Heart left ventricle (tissue), 16 donors: ENCODE measurements at regions not wholly inside any gene's neighbourhood (a gene's known extent, or its start where the extent isn't known, plus 50 kb on each side); places are given as distances from the start of the nearest gene placed in this dataset.

Experiments used
- ATAC-seq, 4 donors: fragments of 200-7000 bp; cut with Tn5 transposase; one replicate each; pipeline ENCODE4 v1.9.1; 2020 to 2022; ENCODE audit warnings: moderate library complexity in 4 of 4, mild to moderate bottlenecking in 3 of 4, moderate number of reproducible peaks in 1 of 4
- DNase-seq, 5 donors: peaks; one replicate each; pipeline ENCODE4 v3.0.0-alpha.2; 2020
- H3K27ac ChIP-seq, 12 donors: fragments of 200-600 bp; sonication (generic) in 4 of 12; one replicate each; pipeline versions ENCODE4 v1.5.0 to v1.8.0; 2016 to 2022; ENCODE audit warnings: mild to moderate bottlenecking in 2 of 12
- H3K27me3 ChIP-seq, 9 donors: fragments of 200-600 bp; sonication (generic) in 2 of 9; one replicate each; pipeline versions ENCODE4 v1.5.1 to v1.8.0; 2016 to 2022; ENCODE audit warnings: mild to moderate bottlenecking in 3 of 9
- H3K36me3 ChIP-seq, 9 donors: fragments of 200-600 bp; sonication (generic) in 2 of 9; one replicate each; pipeline versions ENCODE4 v1.5.0 to v1.8.0; 2018 to 2022; ENCODE audit warnings: mild to moderate bottlenecking in 2 of 9
- H3K4me1 ChIP-seq, 12 donors: fragments of 200-600 bp; sonication (generic) in 4 of 12; one replicate each; pipeline versions ENCODE4 v1.5.0 to v1.8.0; 2016 to 2022; ENCODE audit warnings: mild to moderate bottlenecking in 3 of 12
- H3K4me3 ChIP-seq, 12 donors: fragments of 200-600 bp; sonication (generic) in 4 of 12; one replicate each; pipeline versions ENCODE4 v1.5.0 to v1.8.0; 2017 to 2022; ENCODE audit warnings: mild to moderate bottlenecking in 9 of 12, moderate library complexity in 4 of 12
- H3K9me3 ChIP-seq, 12 donors: fragments of 200-600 bp; sonication (generic) in 4 of 12; one replicate each; pipeline versions ENCODE4 v1.5.0 to v1.8.0; 2016 to 2022; ENCODE audit warnings: mild to moderate bottlenecking in 1 of 12
- POLR2A ChIP-seq, 2 donors: fragments of 450-650 bp; IDR thresholded peaks; one replicate each; pipeline ENCODE4 v1.6.1; 2017; ENCODE audit warnings: antibody characterized with exemption in 2 of 2, mild to moderate bottlenecking in 2 of 2, moderate library complexity in 2 of 2
- WGBS, 4 donors: extraction: QIAGEN DNeasy Blood & Tissue Kit in 2 of 4; methylation state at CpG; one replicate each; pipeline versions ENCODE4 v1.1.5 to v1.1.7; 2013 to 2018; 5-methylcytosine and 5-hydroxymethylcytosine counted together
- intact Hi-C, 10 donors: fragments of 100-400 bp; cut with DNase I; formaldehyde crosslinking; loops; one replicate each; pipeline versions ENCODE4 v1.11.1 to v1.14.2; 2022
- TF ChIP-seq, protein P1 (sequence below), 12 donors: fragments of 200-600 bp; sonication (generic) in 4 of 12; IDR thresholded peaks; one replicate each; pipeline versions ENCODE4 v1.5.0 to v1.8.0; 2018 to 2022; ENCODE audit warnings: antibody characterized with exemption in 12 of 12, mild to moderate bottlenecking in 5 of 12
- donor health status: ischemic (EF 13 %, LVEDD 7.1; RV severe dilation, severe dysfunction).
- donor health status: healthy with polysubstance abuse.
- donor health status: DM: no; HTN: yes; CAD: no.
- donor health status: DM: no; HTN: no; CAD: no.
- donor health status: ischemic (EF 25% LVEDD 6.9; RV normal size, moderate dysfunction).
- donor health status: ischemic (EF 25% LVEDD 5.7; RV mildly dilated, moderate dysfunction).
- donor health status: healthy.
- donor health status: DM: yes; HTN: yes; CAD: no.
- donor health status: ischemic (EF 35%, LVEDD 5.7; RV mildly dilated, moderate dysfunction).
- donor health status: nonischemic (EF 11% LVEDD 7.7; RV severe dilation, severe dysfunction).
- donor health status: DM: yes; HTN: yes; CAD: no.
- donor health status: PGD.
- donor health status: ischemic (EF 29% LVEDD 5.4; RV normal size, mild dysfunction).
- donor health status: nonischemic (EF 23%, LVEDD 6.1; RV moderate dilation, normal function).

- no peaks in the 10 kb centered on the region for H3K27me3 ChIP-seq
- no peak overlapping the region for H3K27ac ChIP-seq
- H3K9me3 ChIP-seq, result peaks cover 0 to 38% (median 11%) of the 10 kb centered on the region in 12 donors
- no peaks in the 10 kb centered on the region for H3K4me1 ChIP-seq
- ATAC-seq, result no peak
- H3K4me3 ChIP-seq, result no peak overlapping the region
- 83 to 95% (median 87%) methylated on average over 2 of the region's 2 CpGs for WGBS, 4 donors
- no peak for DNase-seq
- TF ChIP-seq, protein P1, sequence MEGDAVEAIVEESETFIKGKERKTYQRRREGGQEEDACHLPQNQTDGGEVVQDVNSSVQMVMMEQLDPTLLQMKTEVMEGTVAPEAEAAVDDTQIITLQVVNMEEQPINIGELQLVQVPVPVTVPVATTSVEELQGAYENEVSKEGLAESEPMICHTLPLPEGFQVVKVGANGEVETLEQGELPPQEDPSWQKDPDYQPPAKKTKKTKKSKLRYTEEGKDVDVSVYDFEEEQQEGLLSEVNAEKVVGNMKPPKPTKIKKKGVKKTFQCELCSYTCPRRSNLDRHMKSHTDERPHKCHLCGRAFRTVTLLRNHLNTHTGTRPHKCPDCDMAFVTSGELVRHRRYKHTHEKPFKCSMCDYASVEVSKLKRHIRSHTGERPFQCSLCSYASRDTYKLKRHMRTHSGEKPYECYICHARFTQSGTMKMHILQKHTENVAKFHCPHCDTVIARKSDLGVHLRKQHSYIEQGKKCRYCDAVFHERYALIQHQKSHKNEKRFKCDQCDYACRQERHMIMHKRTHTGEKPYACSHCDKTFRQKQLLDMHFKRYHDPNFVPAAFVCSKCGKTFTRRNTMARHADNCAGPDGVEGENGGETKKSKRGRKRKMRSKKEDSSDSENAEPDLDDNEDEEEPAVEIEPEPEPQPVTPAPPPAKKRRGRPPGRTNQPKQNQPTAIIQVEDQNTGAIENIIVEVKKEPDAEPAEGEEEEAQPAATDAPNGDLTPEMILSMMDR (IDR thresholded peaks at IDR 0.05), result no peak
- TF ChIP-seq POLR2A (IDR thresholded peaks at IDR 0.05), result no peak
- H3K36me3 ChIP-seq, result no peaks in the 10 kb centered on the region
- intact Hi-C loops, result no loop called here
Observed at GRCh38 chr2:77831060-77831459, 308.9 kb upstream of the LRRTM4 start.

GRCh38 chr2:77831471-77831870 lies 309.3 kb upstream of the LRRTM4 start:
- H3K4me3 ChIP-seq, result no peak overlapping the region
- H3K9me3 ChIP-seq, result peaks cover 0 to 42% (median 11%) of the 10 kb centered on the region in 12 donors
- no peaks in the 10 kb centered on the region for H3K4me1 ChIP-seq
- H3K27ac ChIP-seq, result no peak overlapping the region
- TF ChIP-seq, protein P1 (IDR thresholded peaks at IDR 0.05), result no peak
- TF ChIP-seq POLR2A (IDR thresholded peaks at IDR 0.05), result no peak
- ATAC-seq (no peak), DNase-seq (no peak)
- no peaks in the 10 kb centered on the region for H3K36me3 ChIP-seq
- 81 to 94% (median 86%) methylated on average over 1 of the region's 1 CpG for WGBS, 4 donors
- no peaks in the 10 kb centered on the region for H3K27me3 ChIP-seq
- intact Hi-C loops, result no loop called here

DNA sequence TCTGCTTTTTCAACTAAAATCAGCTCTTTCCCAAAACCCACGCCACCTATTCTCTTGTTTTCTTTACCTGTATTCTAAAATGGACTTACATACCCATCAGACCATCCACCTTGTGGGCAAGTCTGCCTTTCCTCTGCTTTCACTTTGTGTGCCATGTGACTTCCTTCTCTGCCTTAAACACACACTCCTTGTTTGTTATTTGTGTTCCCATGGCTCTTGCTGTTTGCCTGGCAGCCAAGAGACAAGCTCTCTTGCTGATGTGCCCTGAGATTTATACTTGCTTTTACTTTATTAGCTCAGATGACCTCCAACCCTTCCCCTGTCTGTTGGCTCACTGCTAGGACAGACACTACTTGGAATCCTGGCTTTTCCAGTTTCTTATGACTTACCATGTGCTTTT lies 309.7 kb upstream of the LRRTM4 start:
- no peaks in the 10 kb centered on the region for H3K4me1 ChIP-seq
- no peak overlapping the region for H3K27ac ChIP-seq
- DNase-seq (no peak), ATAC-seq (no peak)
- TF ChIP-seq, protein P1 (IDR thresholded peaks at IDR 0.05), result no peak
- no peaks in the 10 kb centered on the region for H3K27me3 ChIP-seq
- 16 to 48% (median 47%) methylated on average over 1 of the region's 1 CpG for WGBS, 4 donors
- intact Hi-C loops, result no loop called here
- H3K36me3 ChIP-seq, result no peaks in the 10 kb centered on the region
- no peak overlapping the region for H3K4me3 ChIP-seq
- peaks cover 0 to 39% (median 11%) of the 10 kb centered on the region in 12 donors for H3K9me3 ChIP-seq

DNA sequence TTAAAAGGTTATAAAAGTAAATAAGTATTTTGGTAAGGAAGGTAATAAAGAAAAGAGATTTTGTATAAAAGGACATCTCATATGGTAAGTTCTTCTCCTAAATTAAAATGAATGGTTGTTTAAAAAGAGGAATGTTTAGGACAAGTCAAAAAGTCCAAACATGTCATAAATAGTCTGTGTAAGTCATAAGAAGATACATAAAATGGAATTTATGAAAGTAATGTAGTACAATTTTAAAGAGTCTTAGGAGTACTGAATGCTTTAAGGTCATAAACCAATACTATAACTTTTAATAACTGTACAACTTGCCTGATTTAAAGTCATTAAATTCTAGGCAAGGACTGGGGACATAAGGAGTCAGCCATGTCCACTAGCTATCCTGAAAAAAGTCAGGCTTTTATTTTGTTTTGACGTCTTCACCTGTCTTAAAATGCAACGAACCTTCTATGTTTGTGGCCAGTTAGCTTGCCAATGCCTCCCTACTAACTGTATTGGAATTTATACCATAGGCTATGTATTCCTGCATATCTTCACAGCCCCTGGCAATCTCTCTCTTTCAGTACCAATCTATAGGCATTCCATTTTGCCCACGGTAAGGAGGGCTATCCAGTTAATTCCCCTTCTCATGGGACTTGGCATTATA lies 312.3 kb upstream of the LRRTM4 start:
- H3K27me3 ChIP-seq, result no peaks in the 10 kb centered on the region
- H3K9me3 ChIP-seq, result peaks cover 0 to 39% (median 11%) of the 10 kb centered on the region in 12 donors
- no peaks in the 10 kb centered on the region for H3K4me1 ChIP-seq
- H3K36me3 ChIP-seq, result no peaks in the 10 kb centered on the region
- ATAC-seq (no peak), DNase-seq (no peak)
- no peak overlapping the region for H3K27ac ChIP-seq
- no peak for TF ChIP-seq POLR2A (IDR thresholded peaks at IDR 0.05)
- intact Hi-C loops, result no loop called here
- H3K4me3 ChIP-seq, result no peak overlapping the region
- 74 to 79% (median 75%) methylated on average over 3 of the region's 3 CpGs for WGBS, 4 donors

DNA sequence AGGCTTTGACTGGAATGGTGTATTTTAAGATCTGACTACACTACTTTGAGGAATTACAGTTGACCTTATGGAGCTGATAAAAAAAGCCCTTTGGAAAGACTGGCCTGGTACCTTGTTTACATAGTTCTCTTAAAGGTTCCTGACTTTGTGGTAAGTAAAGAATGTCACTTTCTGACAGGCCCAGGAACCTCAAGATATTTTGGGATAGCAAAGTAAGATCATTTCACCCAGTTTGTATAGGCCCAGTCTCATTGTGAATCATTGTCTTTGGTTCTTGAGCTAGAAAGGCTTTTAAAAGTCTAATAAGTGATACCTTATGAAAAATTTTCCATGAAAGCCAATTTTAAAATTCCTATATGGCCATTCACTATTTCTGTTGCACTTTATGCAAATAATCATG lies 316.3 kb upstream of the LRRTM4 start:
- DNase-seq, result no peak

More for the DNA sequence above, 316.3 kb upstream of the LRRTM4 start:
- intact Hi-C loops, result no loop called here
- TF ChIP-seq, protein P1 (IDR thresholded peaks at IDR 0.05), result no peak
- no peak for TF ChIP-seq POLR2A (IDR thresholded peaks at IDR 0.05)
- Histone ChIP-seq H3K27ac (no peak overlapping the region), H3K4me3 (no peak overlapping the region), H3K36me3 (no peaks in the 10 kb centered on the region), H3K9me3 (peaks cover 0 to 36% (median 9%) of the 10 kb centered on the region in 12 donors), H3K4me1 (no peaks in the 10 kb centered on the region), H3K27me3 (no peaks in the 10 kb centered on the region)
- ATAC-seq, result no peak
